H1 (cell line): ENCODE measurements at regions not wholly inside any gene's neighbourhood (a gene's known extent, or its start where the extent isn't known, plus 50 kb on each side); places are given as distances from the start of the nearest gene placed in this dataset.
A peak's percentile ranks its signal among the peaks of the same experiment; 100 is the strongest.

Source experiments
- CTCF ChIA-PET: fragments of 300-600 bp; sonication (Branson Sonifier 250); formaldehyde crosslinking; loops from one replicate; lab custom pipeline; 2021; ENCODE audit not compliant: partially characterized antibody; lab: Charles Lee
- POLR2A ChIA-PET: fragments of 300-600 bp; sonication (Branson Sonifier 250); formaldehyde crosslinking; loops from one replicate; lab custom pipeline; 2021; ENCODE audit warnings: inconsistent platforms; ENCODE audit not compliant: partially characterized antibody; lab: Charles Lee
- DNase-seq, 2 experiments: peaks; one replicate each; pipeline versions ENCODE4 v3.0.0 to v3.0.0-alpha.2; 2010 to 2022; ENCODE audit warnings: low spot score in 2 of 2, low read depth in 1 of 2, mixed read lengths in 1 of 2
- FAIRE-seq: peaks from 2 replicates; lab custom pipeline; 2011; peaks lifted over from hg19 to GRCh38; lab: Jason Lieb, UNC
- H2AFZ ChIP-seq: 2 replicates; pipeline ENCODE4 v1.8.1; 2012; ENCODE audit warnings: low read length, inconsistent platforms
- H2AK5ac ChIP-seq: 2 replicates; pipeline ENCODE4 v1.6.1; 2013; ENCODE audit warnings: low read depth, low read length
- H2BK120ac ChIP-seq: replicated peaks from 2 replicates; pipeline ENCODE3; 2013; ENCODE audit warnings: low read depth, low read length, inconsistent platforms
- H2BK12ac ChIP-seq: 2 replicates; pipeline ENCODE4 v1.6.1; 2013; ENCODE audit warnings: low read depth, low read length
- H2BK15ac ChIP-seq: 2 replicates; pipeline ENCODE4 v1.6.1; 2013; ENCODE audit warnings: low read length
- H2BK20ac ChIP-seq: 2 replicates; pipeline ENCODE4 v1.6.1; 2013; ENCODE audit warnings: low read length
- H2BK5ac ChIP-seq: 2 replicates; pipeline ENCODE4 v1.6.1; 2013; ENCODE audit warnings: low read depth, low read length
- H3K14ac ChIP-seq: 2 replicates; pipeline ENCODE4 v1.6.1; 2013; ENCODE audit warnings: inconsistent platforms; ENCODE audit not compliant: insufficient read length
- H3K18ac ChIP-seq: 2 replicates; pipeline ENCODE4 v1.6.1; 2013; ENCODE audit warnings: low read length; ENCODE audit errors: extremely low read depth
- H3K23ac ChIP-seq: 2 replicates; pipeline ENCODE4 v1.6.1; 2013; ENCODE audit warnings: inconsistent platforms; ENCODE audit not compliant: insufficient read length
- H3K23me2 ChIP-seq: 2 replicates; pipeline ENCODE4 v1.6.1; 2013; ENCODE audit warnings: low read depth, low read length
- H3K27ac ChIP-seq: 2 replicates; pipeline ENCODE4 v1.6.1; 2011; ENCODE audit warnings: low read depth, low read length, inconsistent platforms
- H3K27me3 ChIP-seq, 4 experiments: replicated peaks in 1 of 4; 1 replicate in 1 of 4; 2 replicates in 3 of 4; pipeline versions ENCODE4 v1.6.1 to v1.8.1; 2011 to 2013; ENCODE audit warnings: low read length in 3 of 4, mild to moderate bottlenecking in 3 of 4, inconsistent platforms in 2 of 4, mixed read lengths in 2 of 4, moderate library complexity in 1 of 4; ENCODE audit not compliant: control insufficient read depth in 3 of 4, insufficient read depth in 3 of 4; ENCODE audit errors: extremely low read depth in 1 of 4
- H3K36me3 ChIP-seq, 4 experiments: 2 replicates each; pipeline versions ENCODE4 v1.6.1 to v1.8.1; 2011 to 2013; ENCODE audit warnings: mild to moderate bottlenecking in 4 of 4, low read length in 3 of 4, moderate library complexity in 2 of 4, control low read depth in 1 of 4, inconsistent platforms in 1 of 4; ENCODE audit not compliant: insufficient read depth in 4 of 4, control insufficient read depth in 2 of 4
- H3K4ac ChIP-seq: replicated peaks from 2 replicates; pipeline ENCODE3; 2013; ENCODE audit warnings: low read length, low read depth, mixed read lengths, inconsistent platforms; ENCODE audit not compliant: insufficient read length
- H3K4me1 ChIP-seq, 4 experiments: replicated peaks in 1 of 4; 1 replicate in 1 of 4; 2 replicates in 3 of 4; pipeline versions ENCODE4 v1.6.1 to v1.8.1; 2011 to 2013; ENCODE audit warnings: low read length in 3 of 4, inconsistent platforms in 2 of 4, mixed read lengths in 1 of 4; ENCODE audit not compliant: insufficient read depth in 4 of 4, control insufficient read depth in 3 of 4
- H3K4me2 ChIP-seq, 2 experiments: 2 replicates each; pipeline versions ENCODE4 v1.6.1 to v1.8.1; 2011 to 2013; ENCODE audit warnings: low read depth in 2 of 2, low read length in 2 of 2, control low read depth in 1 of 2, inconsistent platforms in 1 of 2, mild to moderate bottlenecking in 1 of 2; ENCODE audit not compliant: insufficient read depth in 1 of 2
- H3K4me3 ChIP-seq, 4 experiments: fragments of 200-600, 300-600 bp in 1 of 4; sonication (generic), shearing (Covaris generic), sonication (Bioruptor Twin) in 1 of 4; 2 replicates each; pipeline versions ENCODE4 v1.5.1 to v1.8.1; 2011 to 2016; ENCODE audit warnings: low read length in 4 of 4, low read depth in 3 of 4, control low read depth in 2 of 4, inconsistent platforms in 2 of 4, mild to moderate bottlenecking in 2 of 4, mixed read lengths in 1 of 4, moderate library complexity in 1 of 4; ENCODE audit not compliant: insufficient read depth in 2 of 4; ENCODE audit errors: extremely low read depth in 1 of 4
- H3K56ac ChIP-seq: replicated peaks from 2 replicates; pipeline ENCODE3; 2013; ENCODE audit warnings: low read depth, mild to moderate bottlenecking, mixed read lengths, low read length, inconsistent platforms; ENCODE audit not compliant: insufficient read length
- H3K79me1 ChIP-seq: 2 replicates; pipeline ENCODE4 v1.6.1; 2013; ENCODE audit warnings: low read depth, low read length, control low read depth
- H3K79me2 ChIP-seq, 2 experiments: 2 replicates each; pipeline versions ENCODE4 v1.6.1 to v1.8.1; 2012 to 2013; ENCODE audit warnings: low read length in 2 of 2, mild to moderate bottlenecking in 2 of 2, inconsistent platforms in 1 of 2; ENCODE audit not compliant: insufficient read depth in 2 of 2, control insufficient read depth in 1 of 2
- H3K9ac ChIP-seq, 4 experiments: replicated peaks in 1 of 4; 1 replicate in 1 of 4; 2 replicates in 3 of 4; pipeline versions ENCODE4 v1.6.1 to v1.8.1; 2011 to 2013; ENCODE audit warnings: low read depth in 3 of 4, low read length in 3 of 4, control low read depth in 2 of 4, mild to moderate bottlenecking in 2 of 4, moderate library complexity in 2 of 4, inconsistent platforms in 1 of 4; ENCODE audit errors: extremely low read depth in 1 of 4
- H3K9me3 ChIP-seq, 2 experiments: 2 replicates each; pipeline versions ENCODE4 v1.6.1 to v1.8.1; 2012 to 2013; ENCODE audit warnings: mild to moderate bottlenecking in 2 of 2, moderate library complexity in 2 of 2, control low read depth in 1 of 2, inconsistent platforms in 1 of 2, low read depth in 1 of 2, low read length in 1 of 2, mixed read lengths in 1 of 2; ENCODE audit not compliant: insufficient read depth in 2 of 2
- H4K20me1 ChIP-seq, 2 experiments: replicated peaks in 1 of 2; 2 replicates each; pipeline versions ENCODE3 to v1.8.1; 2011 to 2013; ENCODE audit warnings: inconsistent platforms in 2 of 2, low read length in 2 of 2, mild to moderate bottlenecking in 1 of 2; ENCODE audit not compliant: insufficient read depth in 2 of 2, control insufficient read depth in 1 of 2
- H4K5ac ChIP-seq: 2 replicates; pipeline ENCODE4 v1.6.1; 2013; ENCODE audit warnings: low read length, low read depth, mixed read lengths, inconsistent platforms; ENCODE audit not compliant: insufficient read length
- H4K8ac ChIP-seq: 2 replicates; pipeline ENCODE4 v1.8.0; 2013; ENCODE audit warnings: mild to moderate bottlenecking, moderate library complexity, low read length, inconsistent platforms; ENCODE audit not compliant: insufficient read depth; ENCODE audit errors: extremely low read depth
- H4K91ac ChIP-seq: replicated peaks from 2 replicates; pipeline ENCODE3; 2013; ENCODE audit warnings: low read length, mixed read lengths, inconsistent platforms; ENCODE audit not compliant: insufficient read length
- POLR2A ChIP-seq, 2 experiments: IDR thresholded peaks; 1 replicate in 1 of 2; 2 replicates in 1 of 2; pipeline ENCODE4 v1.6.1; 2011; ENCODE audit warnings: low read depth in 2 of 2, low read length in 2 of 2, mild to moderate bottlenecking in 2 of 2; ENCODE audit errors: control extremely low read depth in 1 of 2
- RBBP5 ChIP-seq: IDR thresholded peaks from 2 replicates; pipeline ENCODE4 v1.7.1; 2012; ENCODE audit warnings: low read depth, mild to moderate bottlenecking, inconsistent platforms, low read length, moderate library complexity, borderline replicate concordance
- TEAD4 ChIP-seq: IDR thresholded peaks from 2 replicates; pipeline ENCODE4 v1.6.1; 2012; ENCODE audit warnings: low read depth, low read length, inconsistent platforms, mixed read lengths
- WGBS, 2 experiments: shearing (Covaris generic) in 1 of 2; methylation state at CpG; one replicate each; pipeline versions ENCODE4 v1.1.6 to v1.1.7; 2013 to 2015; ENCODE audit warnings: low lambda C conversion rate in 2 of 2, mixed read lengths in 2 of 2, inconsistent platforms in 1 of 2, low coverage in 1 of 2, missing lambda C conversion rate in 1 of 2; ENCODE audit not compliant: insufficient replicate concordance in 2 of 2, insufficient coverage in 1 of 2, insufficient read length in 1 of 2; ENCODE audit errors: extremely low coverage in 1 of 2, missing lambda C conversion rate in 1 of 2; 5-methylcytosine and 5-hydroxymethylcytosine counted together

DNA sequence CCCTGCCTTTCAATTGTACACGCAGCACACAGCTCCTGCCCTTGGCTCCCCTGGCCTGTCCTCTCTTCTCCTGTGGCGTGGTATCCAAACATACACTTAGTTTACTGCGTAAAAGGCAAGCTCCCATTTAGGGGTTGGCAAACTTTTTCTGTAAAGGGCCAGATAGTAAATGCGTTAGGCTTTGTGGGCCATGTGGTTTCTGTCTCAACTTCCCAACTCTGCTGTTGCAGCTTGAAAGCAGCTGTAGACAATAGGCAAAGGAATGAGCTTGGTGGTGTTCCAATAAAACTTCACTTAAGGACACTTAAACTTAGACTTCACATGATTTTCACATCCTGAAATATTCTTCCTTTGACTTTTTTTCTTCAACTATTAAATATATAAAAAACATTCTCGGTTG, 63.3 kb downstream of the RHOU start:
- WGBS, 2 experiments: 82% methylated on average over 5 of the region's 5 CpGs; no CpG with 5 or more reads in 1 of the 2 experiments
- no peak overlapping the region for H3K27ac ChIP-seq
- H2BK15ac ChIP-seq: no peak overlapping the region
- no peak for DNase-seq
- peak overlapping the region; percentile 71 for H2BK5ac ChIP-seq
- H3K18ac ChIP-seq: no peak overlapping the region
- H3K56ac ChIP-seq: no peak overlapping the region
- no peaks in the 10 kb centered on the region for H4K20me1 ChIP-seq
- H4K5ac ChIP-seq: no peak overlapping the region
- H4K8ac ChIP-seq: no peak overlapping the region
- H3K79me2 ChIP-seq: no peaks in the 10 kb centered on the region
- no peak overlapping the region for H3K4ac ChIP-seq
- no peak overlapping the region for H3K14ac ChIP-seq
- H2BK120ac ChIP-seq: no peak overlapping the region
- H3K9me3 ChIP-seq: no peaks in the 10 kb centered on the region
- H2AFZ ChIP-seq: no peak overlapping the region
- no peak overlapping the region; the same call in 1 of the 2 replicates for H2BK20ac ChIP-seq
- TF ChIP-seq TEAD4 (no peak), POLR2A (IDR thresholded peaks at IDR 0.05; ENCODE audit: control extremely low read depth in 1 of 2, low read depth in 2 of 2, low read length in 2 of 2) (no peak), RBBP5 (no peak)
- no peaks in the 10 kb centered on the region for H3K27me3 ChIP-seq
- H3K23me2 ChIP-seq: peaks cover 2% of the 10 kb centered on the region; the same call in 1 of the 2 replicates
- no peak overlapping the region for H2AK5ac ChIP-seq
- POLR2A ChIA-PET: interaction anchor here (0.6 to 1.0 kb wide), 3 partner anchors 10 to 494 kb away, joined by 3 read pairs; no protein-coding TSS in a partner anchor
- H3K4me2 ChIP-seq: no peak overlapping the region
- no peaks in the 10 kb centered on the region for H3K79me1 ChIP-seq
- H3K4me1 ChIP-seq: no peaks in the 10 kb centered on the region
- H3K23ac ChIP-seq: no peak overlapping the region
- FAIRE-seq: no peak
- no peak overlapping the region for H3K4me3 ChIP-seq
- CTCF ChIA-PET: interaction anchor here (1.0 kb wide), 1 partner anchor 9 kb away, joined by 8 read pairs; no protein-coding TSS in a partner anchor
- no peak overlapping the region for H3K9ac ChIP-seq
- H3K36me3 ChIP-seq: no peaks in the 10 kb centered on the region
- H4K91ac ChIP-seq: no peak overlapping the region
- 0 out of 2 replicates have a peak overlapping the region, but pooled peaks have one; percentile 50 for H2BK12ac ChIP-seq
